HG02763 (cell line): ENCODE measurements at regions not wholly inside any gene's neighbourhood (a gene's known extent, or its start where the extent isn't known, plus 50 kb on each side); places are given as distances from the start of the nearest gene placed in this dataset.
"Not testable (repeated sequence)": the region's sequence is repeated elsewhere in the genome, so short reads cannot be mapped to it uniquely, and the experiment has no call there.

Source experiments
- ATAC-seq: cut with Tn5 transposase; IDR thresholded peaks from one replicate; pipeline ENCODE4 v1.9.1; 2021; ENCODE audit warnings: mild to moderate bottlenecking, moderate library complexity; ENCODE audit not compliant: unreplicated experiment

DNA sequence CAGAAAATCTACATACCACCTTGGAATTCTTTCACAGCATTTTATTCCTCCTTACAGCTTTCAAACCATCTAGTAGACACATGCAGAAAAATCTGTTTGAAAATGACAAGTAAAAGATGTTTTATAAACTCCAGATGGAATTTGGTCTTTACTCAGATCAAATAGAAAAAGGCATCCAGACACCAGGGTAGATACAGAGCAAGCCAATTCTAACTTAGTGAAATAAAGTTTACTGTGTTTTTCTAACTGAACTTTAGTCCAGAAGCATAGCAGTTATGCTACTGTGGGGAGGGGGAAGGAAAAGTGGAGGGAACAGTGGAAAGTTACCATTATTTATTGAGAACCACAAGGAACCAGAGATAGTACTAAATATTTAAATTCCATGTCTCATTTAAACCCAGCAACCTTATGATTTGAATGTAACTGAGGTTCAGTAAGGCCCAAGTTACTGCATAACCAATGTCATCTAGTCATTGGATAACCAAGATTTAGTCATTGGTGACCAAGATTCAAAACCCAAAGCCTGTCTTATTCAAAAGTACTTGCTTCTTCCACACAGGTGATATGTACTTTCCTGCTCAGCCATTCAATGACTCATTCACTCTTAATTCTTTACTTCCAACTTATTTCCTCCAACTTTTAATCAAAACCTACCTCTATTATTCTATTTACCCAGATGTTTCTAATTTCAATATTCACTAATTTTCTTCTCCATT lies 57.7 kb downstream of the RAD51AP2 start:
- no peak for ATAC-seq

DNA sequence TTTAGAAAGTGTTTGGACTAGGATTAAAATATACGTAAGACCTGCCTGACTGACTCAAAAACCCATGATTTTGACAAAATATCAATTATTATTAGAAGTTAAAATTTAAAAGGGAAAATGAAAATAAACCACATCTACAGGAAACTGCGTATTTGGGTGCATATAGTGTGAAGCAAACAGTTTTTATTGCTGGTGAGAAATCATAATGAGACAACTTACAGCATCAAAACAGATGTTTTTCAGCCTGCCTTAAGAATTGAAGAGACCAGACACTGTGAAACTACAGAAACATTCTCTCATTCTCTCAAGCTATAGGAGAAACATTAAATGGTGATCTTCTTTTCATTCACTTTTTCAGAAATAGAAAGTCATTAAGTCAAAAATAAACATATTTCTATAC lies 62.9 kb downstream of the RAD51AP2 start:
- no peak for ATAC-seq

DNA sequence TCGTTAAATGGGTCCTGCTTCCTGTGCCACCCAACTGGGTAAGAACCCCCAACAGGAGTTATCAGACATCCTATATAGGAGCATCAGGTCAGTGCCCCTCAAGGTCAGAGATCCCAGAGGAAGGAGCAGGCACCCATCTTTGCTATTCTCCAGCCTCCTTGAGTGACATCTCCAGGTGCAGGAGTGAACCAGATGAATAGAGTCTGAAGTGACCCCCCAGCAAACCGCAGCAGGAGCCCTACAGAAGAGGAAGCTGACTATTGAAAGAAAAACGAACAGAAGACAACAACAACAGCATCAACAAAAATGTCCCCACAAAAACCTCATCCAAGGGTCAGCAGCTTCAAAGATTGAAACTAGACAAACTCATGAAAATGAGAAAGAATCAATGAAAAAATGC lies 72.0 kb downstream of the RAD51AP2 start:
- ATAC-seq = not testable (repeated sequence)

DNA sequence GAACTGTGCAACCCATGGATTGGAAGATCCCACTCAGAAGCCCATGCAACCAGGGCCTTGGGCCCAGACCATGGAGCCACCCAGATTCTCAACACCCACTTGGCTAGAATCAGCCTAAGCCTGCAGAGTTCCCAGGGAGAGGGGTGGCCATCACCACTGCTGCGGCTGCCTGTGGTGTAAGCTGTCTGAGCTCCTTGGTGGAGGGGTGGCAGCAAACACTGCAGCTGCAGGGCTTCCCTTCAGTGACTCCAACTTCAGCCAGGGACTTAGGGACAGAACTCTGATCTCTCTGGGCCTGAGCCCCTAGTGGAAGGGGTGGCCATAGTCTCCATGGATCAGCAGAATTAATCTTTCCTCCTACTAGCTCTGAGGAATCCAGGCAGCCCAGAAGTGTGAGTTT lies 72.5 kb downstream of the RAD51AP2 start:
- ATAC-seq = no peak

DNA sequence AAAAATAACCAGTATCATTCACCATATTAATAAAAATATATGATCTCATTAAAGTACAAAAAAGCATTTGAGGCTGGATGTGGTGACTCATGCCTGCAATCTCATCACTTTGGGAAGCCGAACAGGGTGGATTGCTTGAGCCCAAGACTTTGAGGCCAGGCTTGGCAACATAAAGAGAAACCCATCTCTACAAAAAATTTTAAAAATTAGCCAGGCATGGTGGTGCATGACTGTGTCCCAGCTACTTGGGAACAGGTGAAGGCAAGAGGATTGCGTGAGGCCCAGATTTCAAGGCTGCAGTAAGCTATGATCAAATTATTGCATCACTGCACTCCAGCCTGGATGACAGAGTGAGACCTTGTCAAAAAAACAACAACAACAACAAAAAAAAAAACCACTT lies 75.9 kb downstream of the RAD51AP2 start:
- no peak for ATAC-seq

DNA sequence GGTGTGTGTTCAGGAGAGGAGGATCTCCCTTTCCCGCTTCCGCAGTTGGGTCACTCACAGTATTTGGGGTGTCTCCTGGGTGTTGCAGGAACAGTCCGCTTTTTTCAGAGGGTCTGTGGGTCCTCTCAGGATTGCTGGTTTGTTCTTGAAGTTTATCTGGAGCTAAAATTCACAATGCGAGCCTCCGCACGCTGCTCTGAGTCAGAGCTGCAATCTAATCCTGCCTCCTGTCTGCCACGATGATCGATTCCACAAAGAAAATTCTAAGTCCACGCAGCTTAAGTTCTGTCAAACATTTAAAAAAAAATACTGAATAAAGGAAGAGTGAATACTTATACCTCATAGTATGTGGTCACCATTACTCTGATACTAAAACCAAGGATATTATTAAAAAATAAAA lies 76.5 kb downstream of the RAD51AP2 start:
- ATAC-seq = no peak

DNA sequence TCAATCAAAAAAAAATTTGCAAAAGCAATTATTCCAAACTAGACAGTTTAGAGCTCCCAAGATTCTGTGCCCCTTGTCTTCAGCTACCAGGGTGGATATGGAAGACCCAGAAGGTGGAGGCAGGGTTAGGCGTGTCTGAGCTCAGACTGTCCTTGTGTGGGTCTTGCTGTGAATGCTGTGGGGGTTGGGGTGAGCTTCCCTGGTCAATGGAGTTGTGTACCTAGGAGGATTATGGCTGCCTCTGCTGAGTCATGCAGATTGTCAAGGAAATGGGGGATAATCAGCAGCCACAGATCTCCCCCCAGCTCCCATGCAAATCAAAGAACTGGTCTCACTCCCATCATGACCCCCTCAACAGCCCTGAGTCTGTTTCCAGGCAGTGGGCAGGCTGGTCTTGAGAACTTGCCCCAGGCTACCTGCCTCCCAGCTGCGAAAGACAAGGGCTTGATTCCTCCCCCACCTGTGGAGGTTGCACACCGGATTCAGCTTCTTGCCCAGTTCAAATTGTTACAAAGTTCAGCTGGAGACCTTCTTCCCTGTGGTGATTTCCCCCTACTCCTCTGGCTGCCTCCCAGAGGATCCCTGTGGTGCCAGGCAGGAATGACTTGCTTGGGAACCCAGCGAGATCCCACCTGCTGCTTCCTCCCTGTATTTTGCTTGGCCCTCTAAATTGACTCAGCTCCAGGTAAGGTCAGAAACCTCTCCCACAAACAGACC lies 77.0 kb downstream of the RAD51AP2 start:
- ATAC-seq = no peak

DNA sequence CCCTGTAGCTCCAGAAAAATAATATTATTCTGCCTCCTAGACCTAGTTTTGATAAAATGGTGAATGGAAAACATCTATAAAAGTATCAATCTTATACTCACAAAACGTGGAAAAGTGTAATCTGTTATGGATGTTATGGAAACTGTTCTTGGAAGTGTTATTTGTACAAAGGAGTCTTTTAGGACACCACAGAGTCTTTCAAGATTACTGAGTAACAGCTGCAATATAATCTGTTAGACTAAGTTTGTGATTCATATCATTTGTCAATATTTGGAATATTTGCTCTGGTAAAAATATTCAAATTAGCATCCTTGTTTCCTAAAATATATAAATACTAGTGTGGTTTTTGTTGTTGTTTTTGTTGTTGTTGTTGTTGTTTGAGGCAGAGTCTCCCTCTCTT lies 87.9 kb downstream of the RAD51AP2 start:
- ATAC-seq = no peak

DNA sequence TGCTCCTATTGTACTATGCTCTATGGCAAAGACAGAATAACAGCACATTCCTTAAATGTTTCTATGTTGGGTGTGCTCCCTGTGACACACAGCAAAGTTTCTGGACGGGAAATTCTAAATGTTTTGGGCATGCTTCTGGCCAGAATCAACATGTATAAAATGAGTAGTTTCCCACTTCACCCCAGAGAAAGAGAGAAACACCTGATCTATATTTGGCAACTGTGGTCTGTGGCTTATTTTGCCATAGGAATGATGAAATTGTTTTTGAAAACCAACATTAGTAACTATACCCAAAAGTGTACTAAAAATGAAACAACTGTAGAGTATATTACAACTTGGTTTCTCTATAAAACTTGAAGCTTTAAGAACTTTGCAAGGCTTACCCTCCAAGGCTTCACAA lies 89.1 kb downstream of the RAD51AP2 start:
- ATAC-seq = no peak

DNA sequence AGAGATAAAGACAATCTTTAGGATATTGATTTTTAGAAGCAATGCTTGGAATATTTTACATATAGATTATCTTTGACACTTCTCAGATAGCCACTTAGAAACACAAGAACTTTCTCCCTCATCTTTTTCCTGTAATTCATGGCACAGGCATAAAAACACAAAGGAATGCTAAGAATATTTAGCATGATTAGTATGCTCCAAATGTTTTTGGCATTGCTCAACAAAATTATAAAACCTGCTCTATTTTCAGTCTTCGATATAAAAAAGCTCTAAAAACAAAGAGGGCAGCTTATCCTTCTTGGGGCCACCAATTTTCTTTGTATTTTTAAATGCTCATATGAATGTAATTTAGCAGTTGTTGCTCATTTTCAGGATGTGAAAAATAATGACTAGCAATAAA lies 90.8 kb downstream of the RAD51AP2 start:
- ATAC-seq = no peak

DNA sequence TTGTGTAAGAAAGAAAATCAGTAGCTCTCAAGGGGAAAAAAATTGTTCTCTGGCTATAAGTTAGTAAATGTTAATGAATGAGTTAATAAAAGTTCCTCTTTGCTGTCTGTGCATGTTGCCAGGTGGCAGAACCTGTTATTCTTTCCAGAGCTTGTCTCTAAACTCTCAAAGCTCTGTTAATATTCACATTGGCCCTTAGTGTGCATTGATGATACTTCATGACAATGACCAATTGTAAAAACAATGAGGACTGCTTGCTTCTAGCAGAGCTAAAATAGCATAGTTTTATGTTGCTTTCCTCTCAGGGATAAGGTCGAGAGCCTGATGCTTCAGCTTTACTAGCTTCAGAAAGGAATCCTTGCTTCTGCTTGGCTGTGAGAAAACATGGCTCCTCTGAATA lies 91.5 kb downstream of the RAD51AP2 start:
- ATAC-seq = no peak

DNA sequence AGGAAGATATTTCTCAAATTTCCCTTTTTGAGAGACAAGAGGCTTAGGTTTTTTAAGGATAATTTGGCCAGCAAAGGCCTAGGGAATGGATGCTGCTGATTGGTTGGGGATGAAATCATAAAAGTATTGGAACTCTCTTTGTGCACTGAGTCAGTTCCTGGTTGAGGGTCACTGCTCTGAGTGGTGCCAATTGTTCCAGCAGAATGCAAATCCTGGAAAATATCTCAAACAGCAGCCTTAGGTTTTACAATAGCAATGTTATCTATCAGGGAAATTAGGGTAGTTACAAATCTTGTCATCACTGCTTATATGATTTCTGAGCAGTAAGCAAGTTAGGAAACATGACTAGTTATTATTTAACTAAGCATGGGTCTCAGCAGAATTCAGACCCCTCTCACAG lies 96.2 kb downstream of the RAD51AP2 start:
- ATAC-seq = no peak

DNA sequence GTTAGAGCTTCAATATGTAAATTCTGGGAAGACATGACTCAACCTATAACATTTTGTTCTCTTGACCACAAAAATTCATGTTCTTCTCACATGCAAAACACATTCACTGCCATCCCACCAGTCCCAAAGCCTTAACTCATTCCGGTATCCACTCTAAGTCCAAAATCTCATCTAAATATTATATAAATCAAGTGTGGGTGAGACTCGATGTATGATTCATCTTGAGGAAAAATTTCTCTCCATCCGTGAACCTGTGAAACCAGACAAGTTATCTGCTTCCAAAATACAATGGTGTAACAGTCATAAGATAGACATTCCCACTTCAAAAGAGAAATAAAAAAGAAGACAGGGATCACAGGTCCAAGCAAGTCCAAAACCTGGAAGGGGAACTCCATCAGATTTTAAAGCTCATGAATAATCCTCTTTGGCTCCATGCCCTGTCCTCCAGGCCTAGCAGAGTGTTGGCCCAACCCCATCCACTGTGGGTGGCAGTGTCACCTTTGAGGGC lies 101.3 kb downstream of the RAD51AP2 start:
- ATAC-seq = no peak

DNA sequence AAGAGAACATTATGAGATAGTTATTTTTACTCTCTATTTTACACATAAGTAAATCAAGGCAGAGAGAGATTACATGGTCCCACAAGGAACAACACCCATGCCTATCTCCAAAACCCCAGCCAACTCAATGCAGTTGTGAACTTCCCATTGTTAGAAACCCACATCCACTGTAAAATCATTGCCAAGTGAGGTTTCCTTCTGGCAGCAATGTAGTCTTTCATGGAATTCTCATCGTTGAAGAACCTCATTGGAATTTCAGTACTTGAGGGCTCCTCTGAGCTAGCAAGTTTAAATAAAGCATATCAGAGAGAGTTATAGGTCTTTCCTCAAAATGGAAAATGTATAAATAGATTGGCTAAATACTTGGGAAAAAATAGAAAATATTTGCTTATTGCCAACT lies 105.2 kb downstream of the RAD51AP2 start:
- ATAC-seq = no peak

DNA sequence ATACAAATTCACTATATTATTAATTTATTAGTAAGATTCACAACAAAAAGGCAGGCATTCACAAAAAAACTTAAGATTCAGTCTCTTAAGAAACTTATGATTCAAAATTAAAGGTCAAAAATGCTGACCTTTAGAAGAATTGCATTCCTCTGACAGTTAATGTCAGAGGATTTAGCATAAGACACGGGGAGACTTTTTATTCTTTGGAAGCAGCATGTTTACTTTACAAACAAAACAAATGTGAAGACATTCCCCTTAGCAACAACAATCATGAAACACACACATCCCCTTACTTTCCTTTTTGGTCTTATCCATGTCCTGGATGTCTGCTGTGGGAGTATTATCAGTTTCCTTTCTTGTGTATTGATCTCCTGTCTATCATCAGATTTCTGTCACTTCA lies 117.1 kb downstream of the RAD51AP2 start:
- ATAC-seq = no peak

DNA sequence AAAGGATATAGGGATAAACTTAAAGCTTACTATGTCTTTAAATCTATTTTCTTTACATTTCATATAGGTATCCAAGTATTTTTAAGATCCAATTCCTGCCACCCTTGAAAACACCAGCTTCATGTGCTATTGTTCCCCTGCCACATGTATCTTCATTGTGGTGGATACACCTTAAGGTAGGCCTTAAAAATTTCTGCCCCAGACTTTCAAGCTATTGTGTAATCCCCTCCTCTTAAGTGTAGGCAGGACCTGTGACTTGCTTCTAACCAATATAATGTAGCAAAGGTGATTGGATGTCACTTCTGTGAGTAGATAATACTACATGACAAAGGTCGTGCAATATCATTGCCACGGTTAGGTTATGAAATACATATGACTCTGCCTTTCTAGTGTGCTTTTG lies 119.5 kb downstream of the RAD51AP2 start:
- ATAC-seq = no peak

DNA sequence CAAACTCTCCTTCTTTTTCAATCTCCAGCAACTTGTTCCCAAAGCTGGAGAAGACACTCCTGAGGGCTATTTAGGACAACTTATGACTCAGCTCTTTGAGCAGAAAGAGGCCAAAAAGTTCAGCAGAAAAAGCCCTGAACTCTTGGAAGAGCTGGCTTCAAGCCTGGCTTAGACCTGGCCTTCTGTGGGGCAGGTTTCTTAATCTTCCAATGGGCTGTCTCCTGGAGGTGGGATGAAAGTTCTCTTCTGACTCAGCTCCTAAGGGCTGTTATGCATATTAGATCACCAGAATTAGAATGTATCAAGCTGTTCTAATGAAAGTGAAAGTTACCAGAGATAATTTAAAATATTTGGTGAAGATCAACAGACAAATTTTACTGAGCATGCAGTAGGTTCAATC lies 129.4 kb downstream of the RAD51AP2 start:
- no peak for ATAC-seq

DNA sequence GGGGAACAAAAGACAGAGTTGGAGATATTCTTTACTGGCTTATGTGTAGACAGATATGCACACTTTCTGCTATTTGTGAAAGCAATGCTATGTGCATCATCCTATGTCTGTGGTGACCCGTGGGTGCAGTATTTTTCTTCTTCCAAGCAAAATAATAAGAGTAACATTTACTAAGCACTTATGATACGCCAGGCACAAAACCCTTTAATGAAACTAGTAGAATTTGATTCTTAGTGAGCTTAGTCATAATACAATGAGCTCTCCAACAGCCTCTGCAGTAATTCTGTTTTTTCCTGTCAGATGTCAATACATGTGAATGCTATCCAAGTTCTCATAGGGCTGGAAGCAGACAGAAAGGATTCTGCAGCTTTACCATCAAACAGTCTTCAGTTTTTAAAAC lies 130.6 kb downstream of the RAD51AP2 start:
- ATAC-seq = no peak

DNA sequence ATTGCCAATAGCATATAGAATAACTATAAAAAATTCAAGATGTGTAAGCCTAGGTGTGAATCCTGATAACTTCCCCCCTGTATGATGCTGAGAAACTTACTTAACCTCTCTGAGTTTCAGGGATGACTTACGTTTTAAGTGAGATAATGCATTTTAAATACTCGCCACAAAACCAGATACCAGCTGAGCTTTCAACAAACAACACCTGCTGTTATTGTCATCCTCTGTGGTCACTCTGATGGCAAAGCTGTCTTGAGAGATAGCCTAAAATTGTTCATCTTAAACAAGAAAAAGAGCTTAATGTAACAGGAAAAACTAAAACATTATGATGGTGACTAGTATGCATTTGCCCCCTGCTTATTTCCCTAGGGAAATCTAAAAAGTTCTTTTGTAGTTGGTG lies 131.5 kb downstream of the RAD51AP2 start:
- no peak for ATAC-seq

DNA sequence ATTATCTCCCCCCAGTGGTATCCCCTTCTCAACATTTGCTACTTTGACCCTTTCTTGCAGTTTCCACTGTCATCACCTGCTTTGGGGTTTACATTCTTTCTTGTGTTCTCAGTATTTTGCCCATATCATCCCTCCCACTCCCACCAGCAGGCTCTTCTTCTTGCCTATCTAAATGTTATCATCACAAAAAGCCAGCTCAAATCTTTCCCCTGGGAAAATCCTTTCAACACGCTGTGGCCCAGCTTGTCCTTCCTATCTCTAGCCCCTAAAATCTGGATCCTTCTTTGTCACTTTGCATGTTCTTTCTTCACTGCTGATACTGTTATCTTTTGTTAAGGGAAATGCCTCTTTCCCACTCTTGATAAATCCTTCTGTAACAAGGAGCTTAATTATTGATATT lies 138.2 kb downstream of the RAD51AP2 start:
- ATAC-seq = no peak

DNA sequence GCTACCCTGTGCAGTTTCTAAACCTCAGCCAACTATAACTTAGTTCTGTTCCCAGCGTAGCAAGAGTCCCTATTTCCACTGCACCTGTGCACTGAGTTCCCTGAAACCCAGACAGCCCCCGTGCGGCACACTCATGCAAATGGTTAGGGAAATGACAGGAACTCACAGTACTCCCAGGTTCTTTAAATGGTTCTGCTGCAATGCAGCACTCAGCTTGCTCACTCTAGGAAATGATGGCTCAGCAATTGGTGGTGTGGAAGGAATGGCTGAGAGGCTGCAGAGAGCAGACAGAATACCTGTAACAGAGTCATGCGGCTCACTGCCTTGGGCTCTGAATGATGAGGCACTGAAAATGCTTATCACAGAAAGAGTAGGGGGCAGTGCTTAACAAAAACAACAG lies 143.0 kb downstream of the RAD51AP2 start:
- ATAC-seq = no peak

DNA sequence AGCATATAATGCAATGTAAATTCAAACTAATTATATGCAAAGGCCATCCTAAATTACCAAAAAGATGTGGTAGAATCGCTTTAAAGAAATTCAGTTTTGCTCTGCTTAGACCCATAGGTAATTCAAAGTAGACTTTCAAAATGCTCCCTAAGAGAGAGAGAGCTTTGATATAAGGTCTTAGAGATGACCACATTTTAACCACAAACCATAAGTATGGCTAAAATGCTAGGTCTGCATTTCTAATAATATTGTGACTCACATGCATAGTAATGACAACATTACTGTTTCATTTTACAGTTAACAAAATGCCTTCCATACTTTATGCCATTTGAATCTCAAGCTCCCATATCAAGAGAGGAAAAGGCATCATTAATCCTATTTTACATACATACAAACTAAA lies 144.5 kb downstream of the RAD51AP2 start:
- ATAC-seq = no peak

DNA sequence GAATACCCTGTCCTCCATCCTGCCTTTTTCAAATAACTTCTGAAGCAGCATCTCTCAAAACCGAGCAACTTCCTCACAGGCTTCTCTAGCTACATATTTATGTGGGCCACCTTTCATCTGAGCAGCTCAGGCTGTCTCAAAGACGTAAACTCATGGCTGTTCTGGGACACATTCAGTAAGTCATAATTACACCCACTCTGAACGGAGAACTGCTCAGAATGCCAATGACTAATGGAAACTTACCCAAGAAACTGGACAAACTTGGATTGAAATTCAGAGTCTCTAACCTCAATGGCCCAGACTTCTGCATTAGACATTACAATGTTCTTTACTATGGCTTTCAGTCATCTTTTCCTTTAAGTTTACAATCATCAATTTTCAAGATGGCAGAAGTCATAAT lies 145.2 kb downstream of the RAD51AP2 start:
- no peak for ATAC-seq
